GM19240 (cell line): ENCODE measurements at regions not wholly inside any gene's neighbourhood (a gene's known extent, or its start where the extent isn't known, plus 50 kb on each side); places are given as distances from the start of the nearest gene placed in this dataset.

ENCODE experiments used
- DNase-seq: peaks from one replicate; pipeline ENCODE4 v3.0.0; 2011; ENCODE audit warnings: low spot score; ENCODE audit not compliant: insufficient read length

GRCh38 chr13:78028960-78029359 is 110.3 kb upstream of the EDNRB start:
- no peak for DNase-seq

DNA sequence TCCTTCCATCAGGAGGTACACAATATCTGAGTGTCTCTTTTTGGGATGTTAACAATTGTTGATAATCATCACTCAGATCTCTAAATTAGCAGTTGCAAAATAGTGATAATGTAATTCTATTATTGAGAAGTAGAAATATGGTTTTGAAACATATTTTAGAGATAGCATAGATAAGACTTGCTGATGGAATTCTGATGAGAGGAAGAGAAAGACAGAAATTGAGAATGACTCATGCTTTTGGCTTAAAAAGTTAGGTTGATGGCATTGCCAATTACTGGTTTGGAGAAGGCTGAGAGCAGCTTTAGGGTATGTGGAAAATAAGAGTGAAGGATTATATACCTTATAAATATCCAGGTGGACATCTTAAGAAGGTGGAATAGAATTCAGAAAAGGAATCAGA is 106.4 kb upstream of the EDNRB start:
- no peak for DNase-seq

DNA sequence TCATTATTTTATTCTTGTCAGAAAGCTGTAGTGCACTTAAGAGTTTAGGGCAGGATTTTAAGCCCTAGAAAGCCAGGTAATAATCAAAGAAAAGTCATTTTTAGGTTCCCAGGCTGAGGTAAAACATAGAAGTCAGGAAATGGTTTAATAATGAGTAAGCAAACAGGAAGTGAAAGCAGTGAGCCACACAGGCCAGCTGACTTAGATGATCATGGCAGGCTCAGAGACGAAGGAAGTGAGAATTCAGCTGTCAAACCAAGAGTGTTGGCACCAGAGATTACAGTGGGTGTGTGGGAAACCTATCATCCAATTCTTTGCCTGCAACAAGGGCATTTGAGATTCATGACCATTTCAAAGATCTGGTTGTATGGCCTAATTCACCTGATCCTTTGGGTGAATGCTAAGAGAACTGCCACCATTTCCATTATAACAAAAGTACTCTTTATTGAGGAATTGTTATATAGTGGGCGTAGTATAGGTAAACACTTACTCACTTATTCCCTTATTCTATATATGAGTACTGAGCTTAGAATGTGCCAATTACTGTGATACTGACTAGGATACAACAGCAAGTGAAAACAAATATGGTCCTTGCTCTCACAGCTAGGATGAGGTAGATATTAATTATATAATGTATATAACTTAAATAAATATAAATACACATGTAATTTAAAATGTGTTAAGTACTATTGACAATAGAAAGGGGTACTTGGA is 103.7 kb upstream of the EDNRB start:
- DNase-seq = peak; percentile 18

DNA sequence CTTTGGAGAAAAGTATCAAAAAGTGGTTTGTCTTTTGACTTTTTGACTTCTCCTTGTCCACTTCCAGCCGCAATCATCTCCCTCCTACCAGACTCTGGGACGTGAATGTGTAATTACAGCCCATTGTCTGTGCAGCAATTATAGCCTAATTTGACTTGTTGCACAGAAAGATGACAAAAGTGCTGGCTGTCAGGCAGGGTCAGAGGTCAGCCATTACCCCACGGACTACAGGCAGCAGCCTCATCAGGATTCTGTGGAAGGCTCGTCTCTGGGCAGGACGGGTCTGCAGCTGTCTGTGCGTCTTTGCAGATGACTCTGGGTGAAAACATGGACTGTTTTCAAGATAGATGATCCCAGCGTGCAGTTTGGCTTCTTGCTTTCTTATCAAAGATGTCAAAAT is 102.2 kb upstream of the EDNRB start:
- DNase-seq = no peak

- DNase-seq = no peak
These were observed 97.2 kb upstream of the EDNRB start for GRCh38 chr13:78015782-78016181.

DNA sequence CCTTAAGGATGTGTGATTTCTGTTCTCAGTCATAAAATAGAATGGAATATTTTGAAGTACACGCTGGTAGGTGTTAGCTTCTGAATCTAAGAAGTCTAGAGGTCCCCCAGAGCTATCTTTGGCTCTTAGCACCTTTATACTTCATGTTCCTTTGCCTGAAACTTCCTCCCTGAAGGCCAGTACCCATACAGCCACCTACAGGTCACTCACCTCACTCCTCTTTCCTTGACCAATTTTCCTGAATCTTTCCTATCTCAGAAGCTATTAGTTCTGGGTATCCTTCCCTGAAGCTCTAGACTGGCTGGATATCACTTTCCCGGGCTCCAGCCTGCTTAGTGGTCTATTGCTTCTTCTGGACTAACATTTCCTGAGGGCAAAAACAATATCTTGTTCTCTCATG is 93.4 kb upstream of the EDNRB start:
- no peak for DNase-seq

GRCh38 chr13:78004821-78005220 is 86.2 kb upstream of the EDNRB start:
- DNase-seq = no peak

GRCh38 chr13:77999746-78000145 is 81.1 kb upstream of the EDNRB start:
- no peak for DNase-seq

DNA sequence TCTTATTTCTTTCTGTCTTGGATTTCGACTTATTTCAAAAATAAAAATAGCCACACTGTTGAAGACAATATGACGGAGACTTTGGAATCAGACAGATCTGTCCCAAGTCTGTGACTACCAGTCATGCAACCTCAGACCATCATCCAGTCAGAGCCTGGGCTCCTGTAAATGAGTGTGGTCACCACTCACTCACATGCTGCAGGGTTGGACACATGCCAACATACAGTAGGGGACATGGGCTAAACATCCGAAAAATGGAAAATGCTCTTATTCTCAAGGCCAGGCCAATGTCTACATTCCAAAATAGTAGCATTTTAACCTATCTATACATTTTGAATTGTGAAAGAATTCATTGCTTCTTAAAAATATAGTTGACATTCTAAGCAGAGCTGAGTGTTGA is 75.5 kb upstream of the EDNRB start:
- DNase-seq = no peak

- DNase-seq = no peak
These were observed 72.4 kb upstream of the EDNRB start for GRCh38 chr13:77991003-77991402.

DNA sequence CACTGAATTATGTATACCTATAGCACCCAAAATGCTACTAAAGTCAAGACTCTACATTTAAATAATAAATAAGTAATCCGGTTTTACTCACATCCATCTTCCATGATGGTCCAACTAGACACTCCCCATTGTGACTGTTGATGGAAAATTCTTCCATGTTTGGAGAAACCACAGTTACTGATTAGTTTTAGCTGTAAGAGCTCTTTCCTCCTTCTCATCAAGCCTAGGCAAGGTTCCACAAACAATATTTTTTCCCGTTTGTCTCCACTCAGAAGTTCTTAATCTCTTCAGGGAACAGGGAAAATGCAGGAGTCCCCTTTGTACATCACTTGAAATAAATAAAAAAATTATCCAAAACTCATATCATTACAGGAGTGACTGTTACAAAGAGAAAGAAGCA is 70.7 kb upstream of the EDNRB start:
- no peak for DNase-seq

DNA sequence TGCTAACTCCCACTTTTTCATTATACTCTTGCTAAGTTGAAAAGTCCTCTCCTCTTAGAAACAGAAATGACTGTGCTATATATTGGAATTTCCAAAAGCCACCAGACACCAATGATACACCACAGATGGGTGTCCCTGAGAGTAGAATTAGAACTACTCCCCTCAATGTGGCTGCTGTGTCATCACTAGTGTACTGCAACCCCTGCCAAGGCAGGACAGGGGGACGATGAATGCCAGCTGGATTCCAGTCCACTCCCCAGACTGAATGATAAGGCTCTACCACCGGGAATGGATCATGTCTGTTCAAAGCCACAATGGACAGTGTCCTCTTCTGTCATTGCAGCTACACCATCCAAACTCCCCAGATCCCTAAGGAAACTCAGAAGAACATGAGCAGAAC is 69.7 kb upstream of the EDNRB start:
- DNase-seq = no peak

DNA sequence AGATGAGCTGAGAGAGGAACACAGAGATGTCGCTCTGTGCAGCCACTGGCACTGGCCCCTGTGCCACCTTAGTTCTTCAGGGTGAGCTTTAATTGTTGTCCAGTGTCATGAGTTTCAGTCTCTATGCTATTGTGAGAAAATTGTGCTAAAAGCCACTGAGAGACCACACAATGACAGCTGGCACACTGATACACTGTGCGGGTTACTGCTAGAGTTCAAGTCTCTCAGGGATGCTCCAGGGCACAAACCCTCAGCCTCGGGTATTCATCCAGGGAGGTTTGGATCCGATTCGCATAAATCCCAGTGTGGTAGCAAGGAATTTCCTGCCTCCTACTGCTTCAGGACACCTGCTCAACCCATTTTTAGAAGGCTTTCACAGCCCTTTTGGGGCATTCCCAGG is 68.1 kb upstream of the EDNRB start:
- DNase-seq = no peak

DNA sequence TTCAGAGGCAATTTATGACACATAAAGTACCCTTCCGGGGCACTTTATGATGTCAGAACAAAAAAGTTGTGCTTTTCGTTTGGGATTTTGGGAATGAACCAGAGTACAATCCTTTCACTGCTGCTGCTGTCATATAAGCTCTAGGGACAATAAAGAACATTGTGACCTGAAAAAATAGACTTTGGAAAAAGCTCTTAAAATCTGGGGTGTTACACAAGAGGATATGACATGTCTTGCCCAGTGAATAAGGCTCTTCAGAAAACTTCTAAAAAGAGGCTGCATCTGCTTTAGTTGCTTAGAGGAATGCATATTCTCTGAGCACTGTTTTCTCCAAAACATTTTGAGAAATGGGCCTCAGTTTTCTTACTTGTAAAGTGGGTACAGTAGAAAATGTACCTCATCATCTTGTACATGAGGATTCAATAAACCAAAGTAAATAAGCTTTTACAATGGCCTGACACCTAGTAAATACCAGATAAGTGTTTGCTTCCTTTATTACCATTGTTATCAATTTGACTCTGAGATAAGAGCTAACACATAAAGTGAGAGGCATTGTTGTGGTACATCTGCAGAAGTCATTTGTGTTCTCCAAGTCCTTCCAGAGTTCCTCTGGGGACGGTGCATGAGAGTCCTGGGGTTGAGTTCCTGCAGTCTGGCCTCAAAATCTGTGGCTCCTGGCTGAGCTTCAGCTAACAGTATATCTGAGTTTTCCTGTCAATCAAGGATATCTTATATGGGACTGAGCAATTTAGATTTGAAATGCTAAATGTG is 67.4 kb upstream of the EDNRB start:
- no peak for DNase-seq

GRCh38 chr13:77981281-77981881 is 62.8 kb upstream of the EDNRB start:
- DNase-seq = no peak

- no peak for DNase-seq
These were observed 62.0 kb upstream of the EDNRB start for GRCh38 chr13:77980592-77980991.

GRCh38 chr13:77979721-77980385 is 61.2 kb upstream of the EDNRB start:
- DNase-seq = no peak

DNA sequence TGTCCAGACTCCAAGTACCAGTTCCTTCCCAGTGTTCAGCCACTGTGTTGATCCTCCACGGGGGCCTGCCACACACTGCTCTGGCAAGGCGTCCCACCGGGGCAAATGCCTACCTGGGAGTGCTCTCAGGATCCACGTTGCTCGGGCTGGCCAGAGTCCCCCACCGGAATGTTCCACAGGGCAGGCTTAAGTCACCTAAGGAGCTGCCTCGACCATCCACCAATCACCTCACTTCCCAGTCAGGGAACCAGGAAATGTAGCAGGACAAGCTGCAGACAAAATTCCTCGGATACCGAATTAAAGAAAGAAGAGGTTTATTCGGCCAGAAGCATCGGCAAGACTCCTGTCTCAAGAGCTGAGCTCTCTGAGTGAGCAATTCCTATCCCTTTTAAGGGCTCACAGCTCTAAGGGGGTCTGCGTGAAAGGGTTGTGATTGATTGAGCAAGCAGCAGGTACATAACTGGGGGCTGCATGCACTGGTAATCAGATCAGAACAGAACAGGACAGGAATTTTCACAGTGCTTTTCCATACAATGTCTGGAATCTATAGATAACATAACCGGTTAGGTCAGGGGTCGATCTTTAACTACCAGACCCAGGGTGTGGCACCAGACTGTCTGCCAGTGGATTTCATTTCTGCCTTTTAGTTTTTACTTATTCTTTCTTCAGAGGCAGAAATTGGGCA is 56.9 kb upstream of the EDNRB start:
- no peak for DNase-seq

DNA sequence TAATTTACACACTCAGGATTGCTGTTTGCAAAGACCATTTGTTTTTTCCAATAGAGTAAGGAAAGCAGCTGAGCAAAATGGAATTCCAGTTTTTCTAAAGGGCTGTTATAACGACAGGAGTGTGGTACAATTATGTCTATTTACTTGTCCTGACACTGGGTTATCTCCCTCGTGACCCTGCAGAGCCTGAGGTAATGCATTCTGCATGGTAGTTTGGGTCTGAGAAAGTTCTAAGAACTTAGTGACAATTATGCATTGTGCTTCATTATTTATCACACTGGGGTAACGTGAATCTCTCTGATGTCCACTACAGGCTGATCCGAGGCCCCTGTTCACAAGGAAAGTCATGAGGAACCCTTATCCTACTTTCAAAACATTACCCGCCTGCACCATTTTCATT is 50.7 kb upstream of the EDNRB start:
- DNase-seq = no peak
